HG03439 (cell line): ENCODE measurements at regions not wholly inside any gene's neighbourhood (a gene's known extent, or its start where the extent isn't known, plus 50 kb on each side); places are given as distances from the start of the nearest gene placed in this dataset.
"Not testable (repeated sequence)": the region's sequence is repeated elsewhere in the genome, so short reads cannot be mapped to it uniquely, and the experiment has no call there.

ENCODE experiments used
- ATAC-seq: cut with Tn5 transposase; IDR thresholded peaks from one replicate; pipeline ENCODE4 v1.9.1; 2021; ENCODE audit warnings: mild to moderate bottlenecking, moderate library complexity; ENCODE audit not compliant: unreplicated experiment

GRCh38 chr4:63106600-63106999 is 1302.7 kb downstream of the TECRL start:
- ATAC-seq = no peak

- no peak for ATAC-seq
These were observed 1303.4 kb downstream of the TECRL start for GRCh38 chr4:63105839-63106238.

- ATAC-seq = no peak
These were observed 1318.6 kb downstream of the TECRL start for GRCh38 chr4:63090641-63091040.

GRCh38 chr4:63085091-63085490 is 1324.2 kb downstream of the TECRL start:
- ATAC-seq = no peak

- no peak for ATAC-seq
These were observed 1328.3 kb downstream of the TECRL start for GRCh38 chr4:63080934-63081333.

- ATAC-seq = no peak
These were observed 1345.5 kb downstream of the TECRL start for GRCh38 chr4:63063760-63064159.

GRCh38 chr4:63062891-63063290 is 1346.4 kb downstream of the TECRL start:
- not testable (repeated sequence) for ATAC-seq

GRCh38 chr4:63049726-63050125 is 1359.5 kb downstream of the TECRL start:
- ATAC-seq = no peak

GRCh38 chr4:63049278-63049677 is 1360.0 kb downstream of the TECRL start:
- no peak for ATAC-seq

GRCh38 chr4:63036159-63036866 is 1372.9 kb downstream of the TECRL start:
- no peak for ATAC-seq

GRCh38 chr4:63029380-63029779 is 1379.9 kb downstream of the TECRL start:
- ATAC-seq = no peak

GRCh38 chr4:63020661-63021060 is 1388.6 kb downstream of the TECRL start:
- no peak for ATAC-seq

- ATAC-seq = no peak
These were observed 1392.0 kb downstream of the TECRL start for GRCh38 chr4:63017300-63017699.

GRCh38 chr4:62970846-62971245 is 1438.4 kb downstream of the TECRL start:
- ATAC-seq = no peak

- ATAC-seq = no peak
These were observed 1448.8 kb downstream of the TECRL start for GRCh38 chr4:62960415-62960814.

GRCh38 chr4:62953752-62954151 is 1455.5 kb downstream of the TECRL start:
- ATAC-seq = no peak

- no peak for ATAC-seq
These were observed 1456.9 kb downstream of the TECRL start for GRCh38 chr4:62952366-62952765.

GRCh38 chr4:62948108-62948507 is 1461.1 kb downstream of the TECRL start:
- ATAC-seq = no peak

- no peak for ATAC-seq
These were observed 1469.0 kb downstream of the TECRL start for GRCh38 chr4:62940229-62940628.

- no peak for ATAC-seq
These were observed 1478.4 kb downstream of the TECRL start for GRCh38 chr4:62930884-62931283.

- ATAC-seq = no peak
These were observed 1480.8 kb downstream of the TECRL start for GRCh38 chr4:62928483-62928882.

- ATAC-seq = no peak
These were observed 1481.7 kb downstream of the TECRL start for GRCh38 chr4:62927574-62927973.

- no peak for ATAC-seq
These were observed 1485.5 kb downstream of the TECRL start for GRCh38 chr4:62923783-62924182.
